Prostate gland (tissue), 2 donors: ENCODE measurements at regions not wholly inside any gene's neighbourhood (a gene's known extent, or its start where the extent isn't known, plus 50 kb on each side); places are given as distances from the start of the nearest gene placed in this dataset.
"Not testable (repeated sequence)": the region's sequence is repeated elsewhere in the genome, so short reads cannot be mapped to it uniquely, and the experiment has no call there.

ENCODE experiments used
- DNase-seq: peaks from one replicate; pipeline ENCODE4 v3.0.0-alpha.2; 2019; ENCODE audit warnings: low spot score
- H3K27ac ChIP-seq, 2 donors: fragments of 200-600 bp; sonication (generic); 2 replicates each; pipeline ENCODE4 v1.5.1; 2017 to 2019
- H3K27me3 ChIP-seq: fragments of 200-600 bp; sonication (generic); replicated peaks from 2 replicates; pipeline ENCODE4 v1.5.1; 2019; ENCODE audit not compliant: insufficient read depth
- H3K36me3 ChIP-seq, 2 donors: fragments of 200-600 bp; sonication (generic); 1 replicate in 1 of 2; 2 replicates in 1 of 2; pipeline versions ENCODE4 v1.5.1 to v1.8.1; 2017 to 2019
- H3K4me1 ChIP-seq: fragments of 200-600 bp; sonication (generic); replicated peaks from 2 replicates; pipeline ENCODE4 v1.5.1; 2019
- H3K4me3 ChIP-seq, 2 donors: fragments of 200-600 bp; sonication (generic); 2 replicates each; pipeline ENCODE4 v1.5.1; 2017 to 2019
- H3K9me3 ChIP-seq: fragments of 200-600 bp; sonication (generic); 2 replicates; pipeline ENCODE4 v1.5.1; 2017
- CTCF ChIP-seq, 4 experiments: fragments of 200-600 bp in 2 of 4; fragments of 450-650 bp in 2 of 4; sonication (generic) in 2 of 4; IDR thresholded peaks; 1 replicate in 3 of 4; 2 replicates in 1 of 4; pipeline ENCODE4 v1.5.1; 2016 to 2019; ENCODE audit warnings: antibody characterized with exemption in 4 of 4, mild to moderate bottlenecking in 2 of 4, moderate library complexity in 2 of 4
- POLR2A ChIP-seq: fragments of 450-650 bp; IDR thresholded peaks from one replicate; pipeline ENCODE4 v1.6.1; 2016; ENCODE audit warnings: antibody characterized with exemption, mild to moderate bottlenecking
- POLR2AphosphoS5 ChIP-seq: sonication (generic); formaldehyde crosslinking; IDR thresholded peaks from one replicate; pipeline ENCODE4 v1.6.1; 2017; ENCODE audit warnings: antibody characterized with exemption
- WGBS: methylation state at CpG from one replicate; pipeline ENCODE4 v1.1.5; 2018; 5-methylcytosine and 5-hydroxymethylcytosine counted together
- intact Hi-C: fragments of 100-400 bp; cut with DNase I; formaldehyde crosslinking; loops from one replicate; pipeline ENCODE4 v1.14.2; 2022

DNA sequence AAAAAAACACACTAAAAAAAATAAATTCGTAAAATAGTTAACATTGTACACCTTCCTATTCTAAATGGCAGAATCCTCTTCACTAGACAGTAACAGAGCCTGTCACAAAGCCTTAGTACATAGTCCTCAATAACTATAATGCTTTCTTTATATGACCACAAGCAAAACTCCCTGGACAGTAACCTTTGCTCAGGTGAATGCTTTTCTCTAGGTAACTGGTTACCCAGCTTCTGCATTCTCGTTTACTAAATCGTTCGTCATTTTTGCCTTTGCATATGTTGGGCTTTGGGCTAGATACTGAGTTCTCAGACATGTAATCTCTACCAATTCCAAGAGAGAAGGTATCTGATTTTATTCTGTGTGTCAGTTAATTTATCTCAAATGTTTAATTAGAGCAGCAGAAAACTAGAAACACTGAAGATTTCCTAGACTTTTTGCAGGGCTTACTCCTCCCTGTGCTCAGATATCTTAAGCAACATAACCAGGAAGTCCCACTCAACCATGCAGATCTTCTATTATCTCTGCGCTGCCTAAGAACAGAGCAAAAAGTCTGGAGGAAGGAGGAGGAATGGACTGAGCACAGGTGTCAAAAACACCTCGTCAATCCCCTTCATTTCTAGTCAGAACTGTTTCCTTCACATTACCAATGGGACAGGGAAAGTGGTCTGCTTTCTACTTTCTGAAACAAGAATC lies 247.7 kb downstream of the SOCS6 start:
- TF ChIP-seq POLR2AphosphoS5 (no peak), POLR2A (no peak), CTCF (IDR thresholded peaks at IDR 0.05) (no peak)
- H3K27me3 ChIP-seq = no peaks in the 10 kb centered on the region
- no peaks in the 10 kb centered on the region for H3K9me3 ChIP-seq
- DNase-seq = no peak
- no peaks in the 10 kb centered on the region for H3K4me1 ChIP-seq
- no peaks in the 10 kb centered on the region for H3K36me3 ChIP-seq
- H3K4me3 ChIP-seq = no peak overlapping the region
- intact Hi-C loops = no loop called here
- WGBS = 87% methylated on average over 6 of the region's 6 CpGs
- no peak overlapping the region for H3K27ac ChIP-seq

DNA sequence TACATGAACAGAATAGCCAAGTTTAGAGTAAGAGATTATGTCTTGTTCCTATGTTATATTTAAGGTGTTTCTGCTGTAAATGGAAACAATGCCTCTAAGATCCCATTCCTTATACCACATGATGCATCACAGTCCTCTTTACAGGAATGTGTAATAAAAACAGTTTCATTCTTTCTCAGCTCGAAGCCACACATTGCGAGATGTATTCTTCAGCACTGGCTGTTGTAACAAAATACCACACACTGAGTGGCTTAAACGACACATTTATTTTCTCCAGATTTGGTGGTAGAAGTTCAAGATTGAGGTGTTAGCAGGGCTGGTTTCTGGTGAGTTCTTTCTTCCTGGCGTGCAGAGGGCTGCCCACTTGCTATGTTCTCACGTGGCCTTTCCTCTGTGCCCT lies 246.2 kb downstream of the SOCS6 start:
- Histone ChIP-seq H3K4me1 (no peaks in the 10 kb centered on the region), H3K27me3 (no peaks in the 10 kb centered on the region), H3K36me3 (no peaks in the 10 kb centered on the region), H3K4me3 (no peak overlapping the region), H3K27ac (no peak overlapping the region), H3K9me3 (no peaks in the 10 kb centered on the region)
- 54% methylated on average over 5 of the region's 5 CpGs for WGBS
- no peak for DNase-seq
- intact Hi-C loops = no loop called here
- no peak for TF ChIP-seq POLR2AphosphoS5
- no peak for TF ChIP-seq CTCF (IDR thresholded peaks at IDR 0.05)
- no peak for TF ChIP-seq POLR2A

DNA sequence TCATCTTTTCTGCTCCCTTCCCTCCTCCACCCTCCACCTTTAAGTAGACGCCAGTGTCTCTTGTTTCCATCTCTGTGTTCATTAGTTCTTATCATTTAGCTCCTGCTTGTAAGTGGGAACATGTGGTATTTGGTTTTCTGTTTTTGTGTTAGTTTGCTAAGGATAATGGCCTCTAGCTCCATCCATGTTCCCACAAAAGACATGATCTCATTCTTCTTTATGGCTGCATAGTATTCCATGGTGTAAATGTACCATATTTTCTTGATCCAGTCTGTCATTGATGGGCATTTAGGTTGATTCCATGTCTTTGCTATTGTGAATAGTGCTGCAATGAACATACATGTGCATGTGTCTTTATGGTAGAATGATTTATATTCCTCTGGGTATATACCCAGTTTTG lies 236.5 kb downstream of the SOCS6 start:
- H3K4me3 ChIP-seq, intact Hi-C loops, H3K27ac ChIP-seq, H3K36me3 ChIP-seq, H3K4me1 ChIP-seq, DNase-seq, H3K9me3 ChIP-seq, H3K27me3 ChIP-seq: not testable (repeated sequence)
- 100% methylated on average over 1 of the region's 1 CpG for WGBS

DNA sequence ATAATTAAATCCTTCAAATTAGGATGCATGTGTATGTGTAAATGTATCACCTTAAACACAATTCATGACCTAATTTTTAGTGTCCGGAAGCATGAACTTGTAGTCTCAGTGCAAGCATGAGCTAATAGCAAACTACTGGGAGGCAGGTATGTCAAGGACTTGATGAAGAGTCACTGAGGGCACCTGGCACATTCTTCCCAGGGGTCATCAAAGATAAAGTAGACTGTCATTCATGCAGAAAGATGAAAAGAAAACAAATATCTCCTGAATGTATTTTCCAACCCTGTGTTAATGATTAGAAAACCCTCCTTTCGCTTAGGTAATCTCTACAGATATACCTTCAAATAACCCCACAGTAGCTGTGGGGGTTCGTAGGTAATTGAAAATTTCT lies 234.9 kb downstream of the SOCS6 start:
- Histone ChIP-seq H3K27me3 (no peaks in the 10 kb centered on the region), H3K4me3 (no peak overlapping the region), H3K36me3 (no peaks in the 10 kb centered on the region), H3K27ac (no peak overlapping the region), H3K9me3 (no peaks in the 10 kb centered on the region), H3K4me1 (no peaks in the 10 kb centered on the region)
- no peak for DNase-seq
- 94% methylated on average over 3 of the region's 3 CpGs for WGBS
- TF ChIP-seq POLR2AphosphoS5 = no peak
- TF ChIP-seq POLR2A = no peak
- TF ChIP-seq CTCF (IDR thresholded peaks at IDR 0.05) = no peak
- intact Hi-C loops = no loop called here

- TF ChIP-seq POLR2A = no peak
- no peak for TF ChIP-seq POLR2AphosphoS5
- no peak for TF ChIP-seq CTCF (IDR thresholded peaks at IDR 0.05)
- H3K36me3 ChIP-seq = no peaks in the 10 kb centered on the region
- no peak overlapping the region for H3K27ac ChIP-seq
- H3K4me1 ChIP-seq = no peaks in the 10 kb centered on the region
- H3K27me3 ChIP-seq = no peaks in the 10 kb centered on the region
- no peak for DNase-seq
- H3K4me3 ChIP-seq = no peak overlapping the region
- intact Hi-C loops = no loop called here
- H3K9me3 ChIP-seq = no peaks in the 10 kb centered on the region
- WGBS = 30% methylated on average over 7 of the region's 7 CpGs
Observed at GRCh38 chr18:70523035-70523791, 234.4 kb downstream of the SOCS6 start.
